ENCODE measurements at regions not wholly inside any gene's neighbourhood (a gene's known extent, or its start where the extent isn't known, plus 50 kb on each side); places are given as distances from the start of the nearest gene placed in this dataset.
A peak's percentile ranks its signal among the peaks of the same experiment; 100 is the strongest.

DNA sequence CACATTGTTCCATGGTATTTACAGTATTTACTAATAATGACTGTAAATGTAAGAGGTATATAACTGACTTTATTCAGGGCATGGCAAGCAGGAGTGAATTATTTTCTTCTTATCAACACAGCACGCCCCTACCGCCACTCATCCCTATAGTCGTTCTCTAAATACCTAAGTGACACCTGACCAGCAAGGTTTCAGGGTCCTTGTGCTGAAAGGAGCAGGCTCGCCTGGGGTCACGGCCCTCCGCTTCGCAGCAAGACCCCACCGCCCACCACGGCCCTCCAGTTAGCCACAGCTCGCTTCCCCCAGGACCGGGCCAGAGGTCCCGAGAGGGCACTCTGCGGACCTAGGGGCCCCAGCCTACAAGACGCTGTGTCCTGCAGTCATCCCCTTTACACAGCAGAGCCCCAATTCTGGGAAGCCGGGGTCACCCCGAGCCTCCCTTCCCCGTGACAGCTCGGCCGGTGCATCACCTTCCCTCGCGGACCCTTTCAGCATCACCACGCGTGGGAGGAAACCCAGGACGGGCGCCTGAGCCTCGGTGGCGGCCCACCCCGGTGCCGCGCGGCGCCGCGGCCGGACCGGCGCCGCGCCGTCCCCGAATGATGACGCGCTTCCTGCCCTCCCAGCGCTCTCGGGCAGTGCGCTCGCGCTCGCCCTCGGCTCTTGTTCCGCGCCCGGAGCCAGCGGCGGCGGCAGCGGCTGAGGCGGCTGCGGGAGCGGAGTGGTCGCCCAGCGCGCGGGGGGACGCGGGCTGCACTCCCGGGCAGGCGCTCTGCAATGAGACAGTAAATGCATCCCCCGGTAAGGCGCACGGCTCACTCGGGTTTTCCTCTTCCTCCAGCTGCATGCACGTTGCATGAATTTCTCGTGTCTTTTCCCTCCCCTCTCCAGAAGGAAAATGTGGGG is 225.1 kb upstream of the C2CD4B start, which contains the start of gene TLN2:
TLN2 (plus strand) TSS at position 666 of the 906 bp plus-strand sequence.
- no peaks in the 10 kb centered on the region for H3K36me3 ChIP-seq (ENCODE audit: control insufficient read depth in 1 of 2, insufficient read depth in 2 of 2, low read length in 2 of 2)
- H3K27me3 ChIP-seq (ENCODE audit: control insufficient read depth in 1 of 2, insufficient read depth in 2 of 2, low read length in 2 of 2), result peaks cover 0 to 5% of the 10 kb centered on the region in 2 donors
- H3K4me1 ChIP-seq (ENCODE audit: control insufficient read depth in 1 of 2, insufficient read depth in 2 of 2, low read length in 2 of 2), result peaks cover 13 to 14% of the 10 kb centered on the region in 2 donors
- H3K9ac ChIP-seq (ENCODE audit: low read depth in 1 of 2, low read length in 2 of 2), result peak within 1 kb of the TSS; percentile 84 to 87
- no peaks in the 10 kb centered on the region for H3K9me3 ChIP-seq (ENCODE audit: control insufficient read depth in 1 of 2, low read length in 2 of 2)
- peak within 1 kb of the TSS; percentile 43 for H3K27ac ChIP-seq (ENCODE audit: low read depth, low read length)
- peak within 1 kb of the TSS; percentile 88 to 90 for H3K4me3 ChIP-seq (ENCODE audit: low read depth in 1 of 2, low read length in 2 of 2)

DNA sequence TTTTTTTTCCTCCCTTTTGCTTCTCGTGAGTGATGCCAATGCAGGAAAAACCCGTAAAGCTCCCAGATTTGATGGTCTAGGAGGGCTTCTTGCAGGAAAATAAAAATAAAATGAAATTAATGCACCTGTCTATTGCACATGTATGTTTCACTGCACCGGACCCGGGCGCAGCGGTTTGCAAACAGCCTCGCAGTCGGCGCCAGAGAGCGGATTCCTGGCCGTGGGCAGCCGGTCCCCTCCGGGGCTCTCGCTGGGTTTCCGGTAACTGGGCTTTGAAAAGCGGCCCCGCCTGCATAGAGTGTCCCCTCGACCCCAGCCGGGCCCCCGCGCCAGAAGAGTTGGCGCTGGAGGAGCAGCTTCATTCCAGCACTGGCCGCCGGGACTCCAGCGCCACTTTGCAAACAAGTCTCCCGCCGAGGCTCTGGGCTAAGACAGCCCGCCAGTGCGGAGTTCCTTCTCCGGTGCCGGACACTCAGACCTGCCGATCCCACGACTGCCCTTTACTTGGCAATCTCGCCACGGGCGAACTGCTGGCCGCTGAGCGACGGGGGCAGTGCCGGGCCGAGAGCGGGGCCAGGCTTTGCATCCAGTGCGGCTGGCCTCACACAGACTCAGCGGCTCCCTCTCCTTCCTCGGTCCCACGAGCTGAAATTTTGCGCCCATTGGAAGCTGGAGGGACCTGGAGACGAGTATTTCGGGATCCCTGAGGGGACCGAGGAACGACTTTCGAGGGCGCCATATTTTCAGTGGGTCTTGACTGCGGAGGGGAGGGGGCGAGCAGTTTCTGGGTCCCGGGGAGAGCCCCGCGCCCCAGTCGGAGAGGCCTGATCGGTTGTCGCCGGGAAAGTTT is 225.9 kb upstream of the C2CD4B start:
- Histone ChIP-seq H3K27ac (ENCODE audit: low read depth, low read length) (peak overlapping the region; percentile 43), H3K4me3 (ENCODE audit: low read depth in 1 of 2, low read length in 2 of 2) (peak overlapping the region; percentile 88 to 90), H3K9me3 (ENCODE audit: control insufficient read depth in 1 of 2, low read length in 2 of 2) (no peaks in the 10 kb centered on the region), H3K4me1 (ENCODE audit: control insufficient read depth in 1 of 2, insufficient read depth in 2 of 2, low read length in 2 of 2) (peaks cover 13 to 14% of the 10 kb centered on the region in 2 donors), H3K9ac (ENCODE audit: low read depth in 1 of 2, low read length in 2 of 2) (peak overlapping the region; percentile 61 to 87), H3K27me3 (ENCODE audit: control insufficient read depth in 1 of 2, insufficient read depth in 2 of 2, low read length in 2 of 2) (peaks cover 0 to 5% of the 10 kb centered on the region in 2 donors), H3K36me3 (ENCODE audit: control insufficient read depth in 1 of 2, insufficient read depth in 2 of 2, low read length in 2 of 2) (no peaks in the 10 kb centered on the region)

DNA sequence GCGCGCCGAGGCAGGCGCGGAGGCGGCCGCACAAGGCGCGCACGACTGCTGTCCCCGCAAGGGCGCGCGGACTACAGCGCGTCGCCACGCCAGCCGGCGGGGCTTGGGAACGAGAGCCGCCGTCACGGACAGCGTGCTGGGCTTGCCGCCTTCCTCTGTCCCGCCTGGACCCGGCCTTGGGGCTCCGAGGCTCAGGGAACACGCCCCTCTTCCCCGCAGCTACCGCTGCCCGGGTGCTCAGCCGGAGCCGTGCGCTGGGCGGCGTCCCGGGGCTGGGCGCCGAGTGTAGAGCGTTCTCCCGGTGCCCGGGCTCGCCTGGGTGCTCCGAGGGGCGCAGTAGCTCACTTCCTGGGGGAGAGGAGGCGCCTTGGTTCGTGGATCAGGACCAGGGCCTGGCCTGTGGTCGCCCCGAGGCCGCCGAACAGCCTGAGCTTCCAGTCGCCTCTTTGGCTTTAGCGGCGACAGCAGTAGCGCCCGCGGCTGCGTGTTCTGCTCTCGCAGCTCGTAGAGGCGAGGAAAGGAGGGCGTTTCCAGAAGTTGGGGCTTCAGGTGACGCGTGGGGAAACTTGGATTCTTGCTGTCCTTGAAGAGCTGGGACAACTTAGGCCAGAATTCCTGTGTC is 226.7 kb upstream of the C2CD4B start:
- Histone ChIP-seq H3K9me3 (ENCODE audit: control insufficient read depth in 1 of 2, low read length in 2 of 2) (no peaks in the 10 kb centered on the region), H3K4me3 (ENCODE audit: low read depth in 1 of 2, low read length in 2 of 2) (peak overlapping the region; percentile 88 to 90), H3K9ac (ENCODE audit: low read depth in 1 of 2, low read length in 2 of 2) (peak overlapping the region; percentile 61 to 87), H3K27ac (ENCODE audit: low read depth, low read length) (peak overlapping the region; percentile 45), H3K27me3 (ENCODE audit: control insufficient read depth in 1 of 2, insufficient read depth in 2 of 2, low read length in 2 of 2) (peaks cover 0 to 5% of the 10 kb centered on the region in 2 donors), H3K36me3 (ENCODE audit: control insufficient read depth in 1 of 2, insufficient read depth in 2 of 2, low read length in 2 of 2) (no peaks in the 10 kb centered on the region), H3K4me1 (ENCODE audit: control insufficient read depth in 1 of 2, insufficient read depth in 2 of 2, low read length in 2 of 2) (peaks cover 13 to 14% of the 10 kb centered on the region in 2 donors)

DNA sequence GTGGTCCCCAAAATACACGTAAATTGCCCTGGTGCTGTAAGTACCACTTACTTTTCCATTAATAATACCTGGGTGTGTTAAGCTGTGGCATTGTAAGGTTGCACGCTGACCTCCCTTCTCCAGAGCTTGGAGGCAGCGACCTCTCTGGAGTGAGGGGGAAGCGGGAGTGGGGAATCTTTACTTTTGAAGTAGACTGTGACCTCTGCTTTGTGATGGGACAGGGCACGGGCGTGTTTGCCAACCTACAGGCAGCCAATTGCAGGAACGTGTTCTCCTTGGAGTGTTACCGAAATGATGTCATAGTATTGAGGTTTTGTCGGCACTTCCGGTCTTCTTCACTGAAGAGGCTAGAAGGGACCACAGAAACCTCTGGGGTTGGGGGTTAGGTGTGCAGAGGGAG is 227.3 kb upstream of the C2CD4B start:
- peak overlapping the region; percentile 45 for H3K27ac ChIP-seq (ENCODE audit: low read depth, low read length)
- H3K27me3 ChIP-seq (ENCODE audit: control insufficient read depth in 1 of 2, insufficient read depth in 2 of 2, low read length in 2 of 2), result peaks cover 0 to 5% of the 10 kb centered on the region in 2 donors
- peaks cover 13 to 14% of the 10 kb centered on the region in 2 donors for H3K4me1 ChIP-seq (ENCODE audit: control insufficient read depth in 1 of 2, insufficient read depth in 2 of 2, low read length in 2 of 2)
- H3K36me3 ChIP-seq (ENCODE audit: control insufficient read depth in 1 of 2, insufficient read depth in 2 of 2, low read length in 2 of 2), result no peaks in the 10 kb centered on the region
- H3K4me3 ChIP-seq (ENCODE audit: low read depth in 1 of 2, low read length in 2 of 2), result peak overlapping the region; percentile 88 to 90
- H3K9ac ChIP-seq (ENCODE audit: low read depth in 1 of 2, low read length in 2 of 2), result peak overlapping the region; percentile 61 to 87
- no peaks in the 10 kb centered on the region for H3K9me3 ChIP-seq (ENCODE audit: control insufficient read depth in 1 of 2, low read length in 2 of 2)

DNA sequence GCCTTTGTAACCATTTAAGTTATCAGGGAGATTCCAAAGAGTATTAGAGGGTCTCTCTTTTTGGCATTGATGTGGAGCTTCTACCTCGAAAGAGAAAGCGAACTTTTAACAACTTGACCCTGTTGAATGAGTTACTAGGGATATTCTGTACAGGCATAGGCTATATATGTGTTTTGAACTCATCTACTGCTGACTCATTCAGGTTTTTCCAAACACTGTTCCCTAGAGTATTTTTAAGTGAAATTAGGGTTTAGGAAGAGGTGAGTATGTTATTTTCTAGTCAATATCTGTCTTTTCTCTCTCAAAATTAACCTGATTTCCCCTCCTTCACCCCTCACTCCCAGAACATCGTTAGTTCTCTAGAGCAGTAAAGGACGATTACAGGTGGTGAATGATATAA is 228.1 kb upstream of the C2CD4B start:
- peaks cover 13 to 14% of the 10 kb centered on the region in 2 donors for H3K4me1 ChIP-seq (ENCODE audit: control insufficient read depth in 1 of 2, insufficient read depth in 2 of 2, low read length in 2 of 2)
- H3K27me3 ChIP-seq (ENCODE audit: control insufficient read depth in 1 of 2, insufficient read depth in 2 of 2, low read length in 2 of 2), result peaks cover 0 to 5% of the 10 kb centered on the region in 2 donors
- no peak overlapping the region for H3K27ac ChIP-seq (ENCODE audit: low read depth, low read length)
- H3K9me3 ChIP-seq (ENCODE audit: control insufficient read depth in 1 of 2, low read length in 2 of 2), result no peaks in the 10 kb centered on the region
- no peak overlapping the region for H3K9ac ChIP-seq (ENCODE audit: low read depth in 1 of 2, low read length in 2 of 2)
- H3K4me3 ChIP-seq (ENCODE audit: low read depth in 1 of 2, low read length in 2 of 2), result peak overlapping the region in 1 of 2 donors; percentile 90
- H3K36me3 ChIP-seq (ENCODE audit: control insufficient read depth in 1 of 2, insufficient read depth in 2 of 2, low read length in 2 of 2), result no peaks in the 10 kb centered on the region

DNA sequence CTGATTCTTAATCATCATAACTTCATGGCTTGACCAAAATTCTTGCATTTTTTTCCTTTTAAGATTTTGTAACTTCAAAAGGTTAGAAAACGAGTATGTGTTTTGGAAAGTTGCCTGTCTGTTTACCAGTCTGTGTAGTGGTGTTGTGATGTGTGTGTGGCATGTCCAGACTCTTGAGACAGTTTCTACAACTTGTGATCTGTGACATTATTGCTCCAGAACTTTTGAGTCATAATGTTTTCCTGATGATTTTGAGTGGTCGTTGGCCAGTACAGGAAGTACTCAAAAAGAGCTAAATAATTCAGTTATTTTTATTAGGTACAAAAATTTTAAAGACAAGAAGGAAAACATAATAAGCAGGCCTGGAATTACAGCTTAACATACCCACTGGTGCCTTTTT is 229.0 kb upstream of the C2CD4B start:
- H3K36me3 ChIP-seq (ENCODE audit: control insufficient read depth in 1 of 2, insufficient read depth in 2 of 2, low read length in 2 of 2), result no peaks in the 10 kb centered on the region
- H3K27ac ChIP-seq (ENCODE audit: low read depth, low read length), result no peak overlapping the region
- no peak overlapping the region for H3K9ac ChIP-seq (ENCODE audit: low read depth in 1 of 2, low read length in 2 of 2)
- H3K27me3 ChIP-seq (ENCODE audit: control insufficient read depth in 1 of 2, insufficient read depth in 2 of 2, low read length in 2 of 2), result peaks cover 0 to 5% of the 10 kb centered on the region in 2 donors
- no peak overlapping the region for H3K4me3 ChIP-seq (ENCODE audit: low read depth in 1 of 2, low read length in 2 of 2)
- peaks cover 0 to 5% of the 10 kb centered on the region in 2 donors for H3K9me3 ChIP-seq (ENCODE audit: control insufficient read depth in 1 of 2, low read length in 2 of 2)
- H3K4me1 ChIP-seq (ENCODE audit: control insufficient read depth in 1 of 2, insufficient read depth in 2 of 2, low read length in 2 of 2), result peaks cover 13 to 14% of the 10 kb centered on the region in 2 donors

DNA sequence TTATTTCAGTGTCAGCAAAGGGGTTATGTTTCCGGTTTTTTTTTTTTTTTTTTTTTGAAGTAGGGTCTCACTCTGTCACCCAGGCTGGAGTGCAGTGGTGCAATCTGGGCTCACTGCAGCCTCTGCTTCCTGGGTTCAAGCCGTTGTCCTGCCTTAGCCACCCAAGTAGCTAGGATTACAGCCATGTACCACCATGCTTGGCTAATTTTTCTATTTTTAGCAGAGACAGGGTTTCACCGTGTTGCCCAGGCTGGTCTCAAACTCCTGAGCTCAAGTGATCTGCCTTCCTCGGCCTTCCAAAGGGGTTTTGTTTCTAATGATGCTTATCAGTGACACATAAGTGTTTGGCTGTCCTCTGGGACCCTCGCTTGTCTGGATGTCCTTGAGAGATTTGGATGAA is 235.7 kb upstream of the C2CD4B start:
- no peaks in the 10 kb centered on the region for H3K36me3 ChIP-seq (ENCODE audit: control insufficient read depth in 1 of 2, insufficient read depth in 2 of 2, low read length in 2 of 2)
- no peak overlapping the region for H3K9ac ChIP-seq (ENCODE audit: low read depth in 1 of 2, low read length in 2 of 2)
- H3K27ac ChIP-seq (ENCODE audit: low read depth, low read length), result no peak overlapping the region
- H3K9me3 ChIP-seq (ENCODE audit: control insufficient read depth in 1 of 2, low read length in 2 of 2), result peaks cover 0 to 8% of the 10 kb centered on the region in 2 donors
- H3K4me1 ChIP-seq (ENCODE audit: control insufficient read depth in 1 of 2, insufficient read depth in 2 of 2, low read length in 2 of 2), result peaks cover 0 to 9% of the 10 kb centered on the region in 2 donors
- H3K27me3 ChIP-seq (ENCODE audit: control insufficient read depth in 1 of 2, insufficient read depth in 2 of 2, low read length in 2 of 2), result no peaks in the 10 kb centered on the region
- H3K4me3 ChIP-seq (ENCODE audit: low read depth in 1 of 2, low read length in 2 of 2), result no peak overlapping the region

DNA sequence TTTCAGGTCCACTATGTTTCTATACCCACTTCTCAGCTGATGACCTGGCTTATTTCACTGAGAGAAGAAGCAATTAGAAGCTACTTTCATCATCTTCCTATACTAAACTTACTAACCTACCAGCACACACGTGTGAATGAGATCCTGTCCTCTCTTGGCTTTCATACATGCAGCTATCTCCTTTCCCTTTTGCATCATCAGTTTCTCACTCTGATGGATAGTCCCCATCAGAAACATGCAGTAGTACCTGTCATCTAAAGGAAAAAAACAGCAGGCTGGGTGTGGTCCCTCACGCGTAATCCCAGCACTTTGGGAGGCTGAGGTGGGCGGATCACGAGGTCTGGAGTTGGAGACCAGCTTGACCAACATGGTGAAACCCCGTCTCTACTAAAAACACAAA is 237.6 kb upstream of the C2CD4B start:
- Histone ChIP-seq H3K9me3 (ENCODE audit: control insufficient read depth in 1 of 2, low read length in 2 of 2) (peaks cover 0 to 8% of the 10 kb centered on the region in 2 donors), H3K27me3 (ENCODE audit: control insufficient read depth in 1 of 2, insufficient read depth in 2 of 2, low read length in 2 of 2) (peaks cover 0 to 2% of the 10 kb centered on the region in 2 donors), H3K27ac (ENCODE audit: low read depth, low read length) (no peak overlapping the region), H3K36me3 (ENCODE audit: control insufficient read depth in 1 of 2, insufficient read depth in 2 of 2, low read length in 2 of 2) (no peaks in the 10 kb centered on the region), H3K4me1 (ENCODE audit: control insufficient read depth in 1 of 2, insufficient read depth in 2 of 2, low read length in 2 of 2) (peaks cover 12 to 15% of the 10 kb centered on the region in 2 donors), H3K9ac (ENCODE audit: low read depth in 1 of 2, low read length in 2 of 2) (no peak overlapping the region), H3K4me3 (ENCODE audit: low read depth in 1 of 2, low read length in 2 of 2) (no peak overlapping the region)

DNA sequence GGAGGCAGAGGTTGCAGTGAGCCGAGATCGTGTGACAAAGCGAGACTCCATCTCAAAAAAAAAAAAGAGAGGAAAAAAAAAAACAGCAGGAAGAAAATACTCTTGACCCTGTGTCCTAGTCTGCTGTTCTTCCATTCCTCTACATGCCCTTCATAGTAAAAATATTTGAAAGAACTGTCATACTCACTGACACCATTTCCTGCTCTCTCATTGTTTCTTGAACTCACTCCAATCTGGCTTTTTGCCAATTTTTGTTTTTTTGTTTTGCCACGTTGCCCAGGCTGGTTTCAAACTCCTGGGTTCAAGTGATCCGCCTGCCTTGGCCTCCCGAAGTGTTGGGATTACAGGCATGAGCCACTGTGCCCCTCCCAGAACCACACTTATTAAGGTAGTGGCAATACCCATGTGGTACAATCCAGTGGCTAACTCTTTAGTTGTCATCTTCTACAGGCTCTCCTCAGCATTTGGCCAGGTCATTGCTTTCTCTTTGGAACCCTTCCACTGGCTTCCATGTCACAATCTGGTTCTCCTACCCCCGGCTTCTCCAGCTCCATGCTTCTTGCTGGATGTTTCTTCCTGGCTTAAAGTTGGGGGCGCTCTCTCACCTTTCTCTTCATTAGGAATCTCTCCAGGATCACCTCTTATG is 238.2 kb upstream of the C2CD4B start:
- H3K27ac ChIP-seq (ENCODE audit: low read depth, low read length), result no peak overlapping the region
- H3K9ac ChIP-seq (ENCODE audit: low read depth in 1 of 2, low read length in 2 of 2), result no peak overlapping the region
- H3K9me3 ChIP-seq (ENCODE audit: control insufficient read depth in 1 of 2, low read length in 2 of 2), result peaks cover 0 to 8% of the 10 kb centered on the region in 2 donors
- no peak overlapping the region for H3K4me3 ChIP-seq (ENCODE audit: low read depth in 1 of 2, low read length in 2 of 2)
- H3K4me1 ChIP-seq (ENCODE audit: control insufficient read depth in 1 of 2, insufficient read depth in 2 of 2, low read length in 2 of 2), result peaks cover 14 to 17% of the 10 kb centered on the region in 2 donors
- H3K27me3 ChIP-seq (ENCODE audit: control insufficient read depth in 1 of 2, insufficient read depth in 2 of 2, low read length in 2 of 2), result peaks cover 0 to 2% of the 10 kb centered on the region in 2 donors
- H3K36me3 ChIP-seq (ENCODE audit: control insufficient read depth in 1 of 2, insufficient read depth in 2 of 2, low read length in 2 of 2), result no peaks in the 10 kb centered on the region
